Renal pelvis (tissue), 1 donor: ENCODE measurements at regions not wholly inside any gene's neighbourhood (a gene's known extent, or its start where the extent isn't known, plus 50 kb on each side); places are given as distances from the start of the nearest gene placed in this dataset.
"Not testable (repeated sequence)": the region's sequence is repeated elsewhere in the genome, so short reads cannot be mapped to it uniquely, and the experiment has no call there.

Experiments
- DNase-seq: peaks from one replicate; pipeline ENCODE4 v3.0.0-alpha.2; 2013

DNA sequence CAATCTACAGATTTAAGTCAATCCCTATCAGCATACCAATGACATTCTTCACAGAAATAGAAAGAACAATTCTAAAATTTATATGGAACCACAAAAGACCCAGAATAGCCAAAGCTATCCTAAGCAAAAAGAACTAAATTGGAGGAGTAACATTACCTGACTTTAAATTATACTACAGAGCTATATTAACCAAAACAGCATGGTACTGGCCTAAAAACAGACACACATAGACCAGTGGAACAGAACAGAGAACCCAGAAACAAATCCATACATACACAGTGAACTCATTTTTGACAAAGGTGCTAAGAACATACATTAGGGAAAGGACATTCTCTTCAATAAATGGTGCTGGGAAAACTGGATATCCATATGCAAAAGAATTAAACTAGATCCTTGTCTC is 68.6 kb upstream of the HES1 start:
- not testable (repeated sequence) for DNase-seq

DNA sequence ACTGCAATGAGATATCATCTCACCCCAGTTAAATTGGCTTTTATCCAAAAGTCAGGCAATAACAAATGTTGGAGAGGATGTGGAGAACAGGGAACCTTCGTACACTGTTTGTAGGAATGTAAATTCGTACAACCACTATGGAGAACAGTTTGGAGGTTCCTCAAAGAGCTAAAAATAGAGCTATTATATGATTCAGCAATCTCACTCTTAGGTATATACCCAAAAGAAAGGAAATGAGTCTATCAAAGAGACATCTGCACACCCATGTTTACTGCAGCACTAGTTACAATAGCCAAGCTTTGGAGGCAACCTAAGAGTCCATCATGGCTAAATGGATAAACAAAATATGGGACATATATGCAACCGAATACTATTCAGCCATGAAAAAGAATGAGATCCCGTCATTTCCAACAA is 68.0 kb upstream of the HES1 start:
- DNase-seq = no peak

DNA sequence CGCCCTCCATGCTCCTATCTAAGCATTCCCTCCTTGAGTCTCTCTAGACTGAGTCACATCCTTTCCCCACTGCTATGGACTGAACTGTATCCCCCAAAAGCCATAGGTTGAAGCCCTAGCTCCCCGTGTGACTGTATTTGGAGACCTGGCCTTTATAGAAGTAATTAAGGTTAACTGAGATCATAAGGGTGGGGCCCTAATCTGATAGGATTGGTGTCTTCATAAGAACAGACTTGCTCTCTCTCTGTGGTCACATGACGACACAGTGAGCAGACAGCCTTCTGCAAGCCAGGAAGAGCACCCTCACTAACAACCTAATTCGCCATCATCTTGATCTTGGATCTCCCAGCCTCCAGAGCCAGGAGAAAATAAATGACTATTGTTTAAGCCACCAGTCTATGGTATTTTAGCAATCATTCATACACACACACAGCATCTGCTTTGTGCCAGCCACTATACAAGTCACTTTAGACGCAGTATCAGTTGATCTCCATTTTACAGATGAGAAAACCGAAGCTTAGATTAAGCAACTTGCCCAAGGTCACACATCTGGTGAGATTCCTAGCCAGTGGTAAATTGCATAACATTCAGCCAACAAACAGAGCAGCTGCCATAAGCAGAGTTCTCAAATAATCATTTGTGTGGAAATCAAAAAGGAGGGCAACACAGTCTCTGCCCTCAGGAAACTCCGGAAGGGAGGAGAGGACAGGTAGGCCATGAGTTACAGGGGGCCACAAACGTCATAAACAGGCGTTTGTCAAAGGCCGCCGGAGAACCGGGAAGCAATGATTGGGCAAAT is 66.3 kb upstream of the HES1 start:
- no peak for DNase-seq

DNA sequence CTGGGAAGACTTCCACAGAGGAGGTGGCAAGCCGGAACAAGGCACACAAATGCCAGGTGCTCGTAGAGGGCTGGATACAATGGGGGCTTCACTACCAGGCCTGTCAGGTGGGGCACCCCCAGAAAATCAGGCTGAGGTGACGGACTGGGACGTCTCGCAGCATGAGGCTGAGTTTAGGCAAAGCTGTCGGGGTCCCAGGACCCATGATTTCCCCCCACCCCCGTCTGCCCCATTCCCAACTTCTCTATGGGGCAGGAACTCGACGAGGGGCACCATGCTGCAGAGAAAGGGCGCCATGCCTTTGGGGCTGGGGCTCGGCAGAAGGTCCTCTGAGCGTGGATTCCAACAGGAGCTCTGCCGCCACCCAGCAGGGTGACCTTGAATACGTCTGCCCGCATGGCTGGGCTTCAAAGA is 65.7 kb upstream of the HES1 start:
- DNase-seq = no peak

DNA sequence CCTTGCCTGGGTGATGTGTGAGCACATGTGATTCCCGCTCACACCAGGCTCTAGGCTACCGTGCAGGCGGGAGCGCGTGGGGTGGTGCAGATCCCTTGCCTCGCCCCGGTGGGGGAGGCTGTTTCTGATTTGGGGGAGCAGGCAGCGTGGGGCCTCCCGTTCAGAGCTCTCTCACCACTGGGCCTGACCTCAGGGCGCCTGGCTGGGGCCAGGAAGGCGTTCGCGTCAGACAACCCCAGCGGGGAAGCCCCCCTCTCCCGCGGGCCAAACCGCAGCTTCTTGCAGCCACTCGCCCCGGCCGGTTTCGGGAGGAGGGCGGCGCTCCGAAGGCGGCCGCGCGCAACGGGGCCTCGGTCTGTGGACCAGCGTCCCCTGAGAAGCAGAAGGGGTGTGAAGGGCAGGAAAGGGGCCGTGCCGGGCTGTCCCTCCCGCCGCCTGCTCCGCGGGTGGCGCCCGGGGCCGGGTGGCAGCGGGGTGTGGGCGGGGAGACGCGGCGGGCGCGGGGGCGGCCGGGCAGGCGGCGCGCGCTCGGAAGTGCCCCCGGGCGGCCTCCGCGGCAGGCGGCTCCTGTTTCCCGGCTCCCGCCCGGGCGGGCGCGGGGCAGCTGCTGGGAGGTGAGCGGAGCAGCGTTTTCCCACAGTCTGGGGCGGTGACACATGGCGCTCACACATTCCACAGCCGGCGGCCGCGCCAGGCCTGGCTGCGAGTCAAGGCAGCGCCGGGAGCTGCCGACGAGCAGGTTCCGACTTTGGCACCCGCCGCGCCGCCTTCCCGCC is 65.1 kb upstream of the HES1 start:
- DNase-seq = peak; percentile 90

DNA sequence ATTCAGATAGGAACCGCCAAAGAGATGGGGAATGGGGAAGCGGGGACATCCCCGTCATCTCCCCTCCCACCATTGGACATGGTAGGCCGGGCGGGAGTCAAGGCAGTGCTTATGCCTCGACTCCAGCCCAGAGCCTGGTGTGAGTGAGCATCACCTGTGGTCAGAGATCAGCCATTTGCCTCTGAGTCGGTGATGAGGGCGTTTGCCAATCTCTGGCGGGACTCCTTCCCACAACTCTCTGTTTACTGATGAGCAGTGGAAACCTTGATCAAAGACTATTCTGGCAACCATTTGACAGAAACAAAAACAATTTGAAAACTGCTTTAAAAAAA is 63.9 kb upstream of the HES1 start:
- no peak for DNase-seq

DNA sequence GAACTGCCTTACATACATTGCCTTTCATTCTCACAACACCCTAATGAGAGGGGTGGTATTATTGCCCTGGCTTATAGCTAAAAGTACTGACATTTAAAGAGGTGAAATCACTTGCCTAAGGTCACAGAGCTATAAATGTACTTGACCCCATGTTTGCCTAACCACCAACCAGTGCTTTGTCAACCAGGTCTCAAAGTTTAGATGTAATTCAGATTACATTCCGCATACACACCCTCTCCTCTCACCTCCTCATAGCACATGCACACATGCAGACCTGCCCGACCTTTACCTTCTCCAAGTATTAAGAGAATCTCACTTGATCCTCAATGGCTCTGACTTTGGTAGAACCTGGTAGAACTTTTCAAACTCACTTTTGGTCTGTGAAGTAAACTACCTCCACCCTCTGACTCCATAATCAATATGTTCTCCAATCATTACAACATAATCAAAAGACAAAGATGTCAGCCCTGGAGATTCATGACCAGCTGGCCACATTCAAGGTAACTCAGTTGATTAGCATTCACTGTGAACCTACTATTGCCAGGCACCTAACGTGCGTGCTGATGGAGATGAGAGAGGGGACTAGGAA is 63.2 kb upstream of the HES1 start:
- DNase-seq = no peak

DNA sequence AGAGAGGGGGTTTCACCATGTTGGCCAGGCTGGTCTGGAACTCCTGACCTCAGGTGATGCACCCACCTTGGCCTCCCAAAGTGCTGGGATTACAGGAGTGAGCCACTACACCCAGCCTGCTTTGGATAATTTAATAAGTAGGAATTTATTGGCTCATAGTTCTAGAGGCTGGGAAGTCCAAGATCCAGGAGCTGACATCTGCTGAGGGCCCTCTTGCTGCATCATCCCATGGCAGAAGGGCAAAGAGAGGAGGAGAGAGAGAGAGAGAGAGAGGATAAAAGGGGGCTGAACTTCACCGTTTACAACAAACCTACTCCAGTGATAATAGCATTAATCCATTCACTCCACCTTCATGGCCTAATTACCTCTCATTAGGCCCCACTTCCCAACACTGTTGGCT is 62.0 kb upstream of the HES1 start:
- DNase-seq = no peak

DNA sequence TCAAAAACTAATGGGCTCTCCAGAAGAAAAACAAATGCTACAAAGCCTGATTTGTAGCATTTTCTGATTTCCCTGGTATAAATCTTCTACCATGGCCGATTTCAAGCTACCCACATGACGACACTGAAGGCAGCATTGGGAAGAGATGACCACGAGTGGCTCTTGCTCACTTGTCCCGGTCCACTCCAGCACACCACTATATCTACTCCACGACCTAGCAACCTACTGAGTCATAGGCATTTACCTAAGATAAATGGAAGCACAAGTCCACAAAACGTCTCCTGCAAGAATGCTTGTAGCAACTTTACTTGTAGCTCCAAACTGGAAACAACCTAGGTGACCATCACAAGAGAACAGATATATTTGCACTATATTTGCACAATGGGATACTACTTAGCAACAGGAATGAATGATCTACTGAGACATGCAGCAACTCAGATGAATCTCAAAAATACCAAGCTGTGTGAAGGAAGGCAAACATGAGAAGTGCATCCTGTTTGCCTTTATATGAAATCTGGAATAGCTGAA is 60.8 kb upstream of the HES1 start:
- DNase-seq = no peak

DNA sequence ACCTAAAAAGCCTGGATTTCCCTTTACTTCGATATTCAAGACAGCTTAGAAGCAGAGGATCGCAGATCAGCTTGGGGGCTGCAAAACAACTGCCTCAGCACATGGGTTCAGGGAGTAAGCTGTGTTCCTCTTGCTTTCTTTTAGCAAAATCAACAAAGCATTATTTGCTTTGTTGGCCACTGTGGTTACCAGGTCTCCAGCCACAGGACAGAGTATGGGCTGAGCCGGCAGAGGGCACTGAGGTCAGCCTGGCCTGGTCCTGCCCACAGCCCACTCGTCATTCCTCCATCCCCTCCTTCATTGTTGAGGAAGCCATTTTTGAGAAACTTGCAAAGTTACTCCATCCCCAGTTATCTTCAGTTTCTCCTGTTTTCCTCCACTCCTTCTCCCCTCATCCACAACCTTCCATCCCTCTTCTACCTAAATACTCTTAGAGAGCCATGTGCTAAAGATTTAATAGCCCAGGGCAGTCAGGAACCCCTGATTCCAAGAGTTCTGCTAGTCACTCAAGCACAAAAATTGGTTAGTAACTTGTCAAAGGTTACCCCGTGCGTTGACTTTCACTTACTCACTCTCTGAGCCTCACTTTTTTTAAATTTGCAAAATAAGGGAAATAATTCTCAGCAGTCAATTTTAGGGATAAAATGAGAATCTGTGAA is 60.0 kb upstream of the HES1 start:
- no peak for DNase-seq

DNA sequence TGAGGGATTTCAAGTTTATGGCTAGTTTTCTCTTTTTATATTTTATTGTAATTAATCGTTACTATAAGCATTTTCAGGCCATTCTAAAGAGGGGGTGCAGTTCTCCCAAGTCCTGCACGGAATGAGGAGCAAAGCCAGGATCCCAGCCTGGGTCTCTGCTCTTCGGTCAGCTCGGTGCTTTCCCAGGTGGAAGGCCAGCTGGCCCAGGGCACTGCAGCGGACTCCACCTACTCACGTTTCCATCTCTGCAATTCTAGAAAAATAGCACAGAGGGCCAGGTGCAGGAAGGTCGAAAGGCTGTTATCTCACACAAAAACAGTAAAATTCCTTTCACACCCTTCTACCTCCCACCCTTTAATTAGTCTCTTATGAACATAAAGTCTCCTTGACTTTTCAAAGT is 59.5 kb upstream of the HES1 start:
- no peak for DNase-seq

DNA sequence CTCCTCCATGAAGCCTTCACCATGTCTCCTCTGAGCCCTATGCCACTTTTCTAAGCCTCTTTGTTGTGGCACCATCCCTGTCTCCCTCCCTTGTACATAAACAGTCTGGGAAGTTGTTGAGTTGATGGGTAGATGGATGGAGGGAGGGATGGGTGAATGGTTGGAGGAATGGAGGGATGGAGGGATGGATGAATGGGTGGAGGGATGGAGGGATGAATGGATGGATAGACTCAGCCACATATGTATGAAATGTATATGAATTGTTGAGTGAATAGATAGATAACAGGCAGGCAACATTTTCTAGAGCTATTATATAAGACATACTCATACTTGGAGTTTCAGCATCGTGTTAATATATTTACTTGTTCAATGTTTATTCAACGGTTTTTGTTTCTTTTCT is 58.3 kb upstream of the HES1 start:
- no peak for DNase-seq

DNA sequence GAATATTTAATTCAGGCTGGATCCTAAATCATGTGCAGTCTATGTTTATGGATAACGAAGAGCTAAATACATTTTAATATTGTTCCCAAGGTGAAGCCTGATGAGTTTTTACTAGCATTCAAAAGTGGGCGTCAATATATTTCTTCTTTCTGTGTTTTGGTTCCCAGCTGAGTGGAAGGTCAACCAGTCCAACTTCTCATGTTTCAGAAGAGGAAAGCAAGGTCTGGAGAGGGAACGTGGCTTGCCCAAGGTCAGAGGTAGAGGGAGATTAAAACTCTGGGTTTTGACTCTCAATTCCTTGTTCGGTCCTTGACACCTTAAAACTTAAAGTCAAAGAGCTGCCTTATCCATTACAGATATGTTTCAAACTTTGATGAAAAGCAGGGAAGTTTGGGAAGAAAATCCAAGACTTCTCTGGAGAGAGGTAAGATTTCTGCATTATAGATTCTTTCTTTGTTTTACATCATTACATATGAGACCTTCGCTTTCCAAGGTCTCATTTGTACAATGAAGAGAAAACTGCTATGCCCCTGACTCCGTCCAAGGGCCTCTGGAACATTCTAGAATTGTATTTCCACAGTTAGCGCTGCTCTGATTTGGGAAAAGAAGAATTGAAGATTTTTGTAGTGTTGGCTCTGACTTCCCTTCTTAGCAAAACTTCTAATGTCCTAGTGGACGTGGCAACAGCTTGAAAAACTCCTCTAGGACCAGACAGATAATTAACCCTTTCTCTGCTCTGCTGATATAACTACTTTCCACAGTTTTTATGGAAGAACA is 57.7 kb upstream of the HES1 start:
- no peak for DNase-seq

DNA sequence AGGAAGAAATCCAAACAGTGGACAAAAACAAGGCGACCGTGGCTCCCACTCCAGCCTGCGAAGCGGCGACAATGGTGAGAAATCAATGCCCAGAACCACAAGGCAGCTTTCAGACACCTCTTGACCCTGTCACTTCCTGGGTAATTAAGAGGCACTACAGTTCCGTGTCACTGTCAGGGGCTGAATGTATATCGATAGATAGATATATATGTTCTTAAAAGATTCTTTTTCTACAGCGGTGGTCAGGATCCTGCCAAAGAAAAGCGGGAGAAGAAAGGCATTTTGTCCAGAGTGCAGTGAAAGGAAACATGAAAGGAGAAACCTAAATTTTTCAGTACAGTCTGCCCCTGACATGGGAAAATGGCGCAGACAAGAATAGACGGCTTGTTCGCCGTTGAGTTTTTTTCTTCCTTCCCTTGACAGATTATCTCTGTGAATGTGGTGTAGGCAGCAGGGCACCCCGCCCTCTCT is 56.2 kb upstream of the HES1 start:
- DNase-seq = no peak

DNA sequence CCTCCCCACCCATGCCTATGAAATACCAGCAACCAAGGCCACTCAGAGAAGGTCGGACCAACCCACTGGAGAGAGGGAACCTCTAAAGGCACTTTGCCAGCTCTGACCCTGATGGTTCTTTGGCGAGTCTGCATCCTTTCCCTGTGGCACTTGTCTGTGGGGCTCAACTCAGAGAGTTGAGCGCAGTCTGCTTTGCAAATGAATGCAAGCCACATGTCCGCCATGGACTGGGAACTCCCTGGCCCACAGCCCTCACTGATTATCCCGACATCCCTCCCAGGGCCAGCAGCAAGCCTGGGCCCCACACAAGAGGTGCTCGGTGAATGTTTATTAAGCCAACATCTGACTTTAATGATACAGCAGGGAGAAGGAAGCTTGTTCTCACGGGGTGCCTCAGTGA is 55.5 kb upstream of the HES1 start:
- no peak for DNase-seq

DNA sequence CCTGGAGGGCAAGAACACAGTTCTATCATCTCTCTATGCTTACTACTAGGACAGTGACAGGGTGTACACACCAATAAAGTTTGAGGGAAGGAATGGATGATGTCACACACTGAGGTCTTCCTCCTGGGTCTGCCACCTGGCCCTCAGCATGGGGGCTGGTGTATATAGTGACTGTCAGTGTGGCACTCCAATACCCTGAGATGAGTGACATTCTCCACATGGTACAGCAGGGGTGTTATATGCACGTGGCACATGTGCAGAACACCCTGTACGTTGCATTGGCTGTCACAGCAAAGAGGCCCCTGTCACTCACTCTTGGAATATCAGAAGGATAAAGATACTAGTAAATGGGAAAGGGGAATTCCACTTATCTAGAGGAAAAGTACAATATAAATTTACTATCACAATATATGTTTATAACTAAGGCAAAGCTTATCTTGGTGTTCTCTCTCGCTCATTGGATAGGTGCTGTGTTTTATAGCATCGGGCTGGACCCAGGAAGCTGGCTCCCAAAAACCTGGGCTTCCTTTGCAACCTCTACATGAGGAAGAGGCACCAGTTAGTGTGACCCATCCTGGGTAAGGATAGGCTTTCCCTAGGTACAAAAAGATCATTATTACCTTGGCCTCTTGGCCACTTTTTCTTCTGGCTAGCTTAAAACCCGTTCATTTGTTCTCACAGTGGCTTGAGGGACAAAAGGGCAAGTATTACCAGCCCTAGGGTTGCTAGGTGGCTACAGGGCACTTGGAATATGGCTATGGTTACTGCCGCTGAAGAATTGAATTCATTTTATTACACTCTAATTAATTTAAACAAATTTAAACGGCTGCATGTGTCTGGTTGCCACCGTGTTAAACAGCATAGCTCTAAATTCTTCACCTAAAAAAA is 54.8 kb upstream of the HES1 start:
- DNase-seq = no peak

DNA sequence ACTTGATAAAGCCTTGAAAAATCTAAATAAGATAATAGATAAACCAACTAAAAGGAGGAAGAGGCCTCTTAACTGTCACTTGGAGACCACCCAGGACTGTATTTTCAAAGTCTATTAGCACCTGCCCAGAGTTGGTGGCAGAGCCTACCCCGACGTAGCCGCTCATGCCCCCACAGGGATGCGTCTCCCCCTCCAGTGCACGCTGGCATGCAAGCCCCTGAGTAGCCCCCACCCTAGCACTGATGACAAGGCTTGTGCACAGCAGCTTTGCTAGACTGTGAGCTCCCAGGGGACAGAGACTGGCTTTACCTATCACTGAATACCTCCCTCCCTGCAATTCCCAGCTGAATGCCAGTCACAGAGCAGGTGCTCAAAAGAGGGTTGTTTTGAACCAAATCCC is 54.1 kb upstream of the HES1 start:
- DNase-seq = no peak

DNA sequence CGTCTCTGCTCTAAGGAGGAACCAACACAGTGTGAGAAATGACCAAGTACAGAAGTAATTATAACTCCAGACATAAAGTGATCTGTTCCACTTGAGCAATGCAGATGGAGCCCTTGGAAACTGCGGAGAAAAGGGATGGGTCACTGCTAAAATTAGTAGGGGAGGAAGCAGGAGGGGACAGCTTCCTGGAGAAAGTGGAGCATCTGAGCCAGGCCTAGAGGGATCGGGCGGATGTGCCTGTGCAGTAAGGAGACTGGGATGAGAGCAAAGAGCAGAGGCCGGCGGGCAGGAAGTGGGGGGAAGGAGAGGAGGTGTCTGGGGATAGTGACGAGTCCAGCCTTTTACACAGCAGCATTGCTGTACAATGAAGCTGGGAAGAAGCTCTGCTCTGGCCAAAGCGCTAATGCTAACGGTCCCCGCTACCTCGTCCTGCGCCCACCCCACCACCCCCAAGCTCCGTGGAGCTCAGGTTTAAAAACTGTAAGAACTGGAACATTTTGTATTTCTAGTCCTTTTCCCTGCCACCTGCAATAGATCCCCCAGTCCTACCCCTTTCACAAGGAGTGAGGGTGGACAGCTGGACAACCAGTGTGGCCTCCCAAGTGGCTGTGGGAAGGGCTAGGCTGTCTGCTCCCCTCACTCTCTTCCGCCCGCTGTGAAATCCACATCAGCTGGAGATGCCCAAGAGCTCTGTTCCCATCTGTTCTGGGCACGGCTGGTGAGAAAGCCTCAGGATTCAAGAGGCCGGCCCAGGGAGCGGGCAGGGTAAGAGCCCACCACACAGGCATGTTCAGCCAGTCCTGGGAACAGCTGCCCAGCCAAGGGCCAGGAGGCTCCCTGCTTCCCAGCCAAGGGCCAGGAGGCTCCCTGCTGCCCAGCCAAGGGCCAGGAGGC is 53.0 kb upstream of the HES1 start:
- DNase-seq = no peak

DNA sequence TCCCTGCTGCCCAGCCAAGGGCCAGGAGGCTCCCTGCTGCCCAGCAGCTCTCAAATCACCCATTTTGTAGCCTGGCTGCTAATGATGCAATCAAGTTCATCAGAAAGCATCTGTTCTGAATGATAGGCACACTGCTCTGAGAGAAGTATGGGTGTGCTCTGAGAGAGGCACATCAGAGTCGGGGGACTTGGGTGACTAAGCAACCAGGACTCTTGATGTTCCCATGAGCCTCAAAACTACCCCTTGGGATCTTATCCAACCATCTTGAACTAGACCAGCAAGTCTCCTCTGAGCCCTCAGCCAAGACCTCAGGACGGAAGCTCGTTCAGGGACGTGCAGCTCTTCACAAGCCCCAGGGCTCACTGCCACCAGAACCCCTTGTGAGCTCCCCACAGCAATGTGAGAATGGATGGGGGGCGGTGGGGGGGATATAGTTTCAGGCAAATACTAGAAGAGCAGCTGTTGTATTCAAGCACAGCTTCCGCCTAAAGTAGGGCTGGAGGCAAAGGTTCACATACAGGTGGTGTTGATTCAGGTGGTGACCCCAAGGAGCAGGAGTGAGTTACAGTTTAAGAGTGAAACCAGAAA is 52.2 kb upstream of the HES1 start:
- DNase-seq = no peak
